GM12873 (cell line): ENCODE measurements at regions not wholly inside any gene's neighbourhood (a gene's known extent, or its start where the extent isn't known, plus 50 kb on each side); places are given as distances from the start of the nearest gene placed in this dataset.
A peak's percentile ranks its signal among the peaks of the same experiment; 100 is the strongest.

Experiments used
- CTCF ChIP-seq: IDR thresholded peaks from 2 replicates; pipeline ENCODE4 v1.5.1; 2012; ENCODE audit warnings: low read depth, mild to moderate bottlenecking, moderate library complexity, low read length, control low read depth; ENCODE audit not compliant: insufficient read depth; ENCODE audit errors: missing control alignments

GRCh38 chr1:65679773-65680172 lies 112.9 kb upstream of the PDE4B start:
- no peak for TF ChIP-seq CTCF

- no peak for TF ChIP-seq CTCF
Measured at GRCh38 chr1:65681096-65681495, 111.6 kb upstream of the PDE4B start.

- peak; percentile 92 for TF ChIP-seq CTCF
Measured at GRCh38 chr1:65687428-65688214, 105.1 kb upstream of the PDE4B start.

- no peak for TF ChIP-seq CTCF
Measured at GRCh38 chr1:65688215-65688566, 104.5 kb upstream of the PDE4B start.

GRCh38 chr1:65688848-65689247 lies 103.8 kb upstream of the PDE4B start:
- no peak for TF ChIP-seq CTCF

- no peak for TF ChIP-seq CTCF
Measured at GRCh38 chr1:65691152-65691900, 101.4 kb upstream of the PDE4B start.

- TF ChIP-seq CTCF = no peak
Measured at GRCh38 chr1:65691972-65692371, 100.7 kb upstream of the PDE4B start.
